ENCODE measurements at regions not wholly inside any gene's neighbourhood (a gene's known extent, or its start where the extent isn't known, plus 50 kb on each side); places are given as distances from the start of the nearest gene placed in this dataset.

DNA sequence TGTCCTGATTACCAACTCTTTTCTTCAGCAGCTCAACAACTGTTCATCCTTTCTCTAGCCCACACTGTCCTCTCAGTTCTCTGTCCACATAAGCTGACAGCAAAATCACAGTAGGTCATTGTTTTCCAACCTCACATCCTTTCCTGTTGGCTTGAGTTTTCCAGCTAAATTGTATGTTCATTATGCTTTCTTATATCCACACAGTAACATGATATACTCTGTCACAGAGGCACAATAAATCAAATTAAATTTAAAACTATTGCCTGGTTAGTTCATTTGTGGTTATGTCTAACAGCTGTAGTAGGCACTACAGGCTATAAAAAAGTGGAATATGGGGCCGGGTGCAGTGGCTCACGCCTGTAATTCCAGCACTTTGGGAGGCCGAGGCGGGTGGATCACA is 179.9 kb downstream of the ETAA1 start:
- Histone ChIP-seq H3K27ac (ENCODE audit: extremely low read length, insufficient read depth, low read length) (no peak overlapping the region), H2AFZ (ENCODE audit: low read length) (no peak overlapping the region), H3K79me2 (ENCODE audit: insufficient read depth, low read length) (no peaks in the 10 kb centered on the region), H3K4me1 (ENCODE audit: insufficient read depth, low read length) (no peaks in the 10 kb centered on the region), H4K20me1 (ENCODE audit: insufficient read depth, low read length) (no peaks in the 10 kb centered on the region), H3K9ac (ENCODE audit: insufficient read depth, low read depth, low read length) (no peak overlapping the region), H3K36me3 (replicated peaks in 1 of 2; ENCODE audit: control insufficient read depth in 1 of 2, insufficient read depth in 2 of 2, low read length in 2 of 2) (no peaks in the 10 kb centered on the region), H3K9me3 (ENCODE audit: low read length) (peaks cover 94% of the 10 kb centered on the region), H3K4me2 (ENCODE audit: low read depth, low read length) (no peak overlapping the region), H3K27me3 (ENCODE audit: control insufficient read depth in 1 of 2, insufficient read depth in 2 of 2, low read length in 2 of 2) (no peaks in the 10 kb centered on the region), H3K4me3 (replicated peaks in 1 of 3; ENCODE audit: insufficient read depth in 1 of 3, low read depth in 2 of 3, low read length in 3 of 3) (no peak overlapping the region)
- ATAC-seq (no peak), FAIRE-seq (no peak), DNase-seq (ENCODE audit: low spot score) (no peak)
- 26% methylated on average over 4 of the region's 4 CpGs for WGBS (ENCODE audit: low lambda C conversion rate)
- no TSS peak for BruUV-seq (replicated peaks)
- CTCF ChIA-PET (ENCODE audit: low intra/inter-chr PET ratio, low total read pairs): no interaction called here
- intact Hi-C loops (cut with micrococcal nuclease; ENCODE audit: unreplicated experiment): no loop called here
- POLR2A ChIA-PET: no interaction called here
- in situ Hi-C loops (cut with HindIII; ENCODE audit: extremely low pct_ligation_motif_present, low pct_unique_long_range_greater_than_20kb): no loop called here
- TF ChIP-seq DPF2 (CRISPR knock-in tag; IDR thresholded peaks at IDR 0.05; ENCODE audit: borderline replicate concordance, low read depth) (no peak), NFYB (CRISPR knock-in tag; IDR thresholded peaks at IDR 0.05) (no peak), ZKSCAN8 (CRISPR knock-in tag; IDR thresholded peaks at IDR 0.05; ENCODE audit: borderline replicate concordance) (no peak), ATF7-NPFF (CRISPR knock-in tag; IDR thresholded peaks at IDR 0.05; ENCODE audit: low read depth) (no peak), NFYC (CRISPR knock-in tag; IDR thresholded peaks at IDR 0.05) (no peak), TEAD3 (CRISPR knock-in tag; optimal IDR thresholded peaks at IDR 0.05; ENCODE audit: borderline replicate concordance) (no peak), JDP2 (CRISPR knock-in tag; IDR thresholded peaks at IDR 0.05; ENCODE audit: borderline replicate concordance) (no peak), RXRB (CRISPR knock-in tag; IDR thresholded peaks at IDR 0.05; ENCODE audit: borderline replicate concordance) (no peak), ZSCAN9 (CRISPR knock-in tag; IDR thresholded peaks at IDR 0.05; ENCODE audit: borderline replicate concordance) (no peak), ZNF564 (CRISPR knock-in tag; IDR thresholded peaks at IDR 0.05) (no peak), ZNF761 (CRISPR knock-in tag; conservative IDR thresholded peaks at IDR 0.05) (no peak), ZNF768 (CRISPR knock-in tag; IDR thresholded peaks at IDR 0.05) (no peak), THAP11 (CRISPR knock-in tag; IDR thresholded peaks at IDR 0.05) (no peak), NCOR1 (IDR thresholded peaks at IDR 0.05; ENCODE audit: borderline replicate concordance, low read length) (no peak), ZNF224 (CRISPR knock-in tag; IDR thresholded peaks at IDR 0.05) (no peak)
- TF ChIP-seq, protein P1, sequence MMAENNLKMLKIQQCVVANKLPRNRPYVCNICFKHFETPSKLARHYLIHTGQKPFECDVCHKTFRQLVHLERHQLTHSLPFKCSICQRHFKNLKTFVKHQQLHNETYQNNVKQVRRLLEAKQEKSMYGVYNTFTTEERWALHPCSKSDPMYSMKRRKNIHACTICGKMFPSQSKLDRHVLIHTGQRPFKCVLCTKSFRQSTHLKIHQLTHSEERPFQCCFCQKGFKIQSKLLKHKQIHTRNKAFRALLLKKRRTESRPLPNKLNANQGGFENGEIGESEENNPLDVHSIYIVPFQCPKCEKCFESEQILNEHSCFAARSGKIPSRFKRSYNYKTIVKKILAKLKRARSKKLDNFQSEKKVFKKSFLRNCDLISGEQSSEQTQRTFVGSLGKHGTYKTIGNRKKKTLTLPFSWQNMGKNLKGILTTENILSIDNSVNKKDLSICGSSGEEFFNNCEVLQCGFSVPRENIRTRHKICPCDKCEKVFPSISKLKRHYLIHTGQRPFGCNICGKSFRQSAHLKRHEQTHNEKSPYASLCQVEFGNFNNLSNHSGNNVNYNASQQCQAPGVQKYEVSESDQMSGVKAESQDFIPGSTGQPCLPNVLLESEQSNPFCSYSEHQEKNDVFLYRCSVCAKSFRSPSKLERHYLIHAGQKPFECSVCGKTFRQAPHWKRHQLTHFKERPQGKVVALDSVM (CRISPR knock-in tag; IDR thresholded peaks at IDR 0.05): no peak
- TF ChIP-seq, protein P2, sequence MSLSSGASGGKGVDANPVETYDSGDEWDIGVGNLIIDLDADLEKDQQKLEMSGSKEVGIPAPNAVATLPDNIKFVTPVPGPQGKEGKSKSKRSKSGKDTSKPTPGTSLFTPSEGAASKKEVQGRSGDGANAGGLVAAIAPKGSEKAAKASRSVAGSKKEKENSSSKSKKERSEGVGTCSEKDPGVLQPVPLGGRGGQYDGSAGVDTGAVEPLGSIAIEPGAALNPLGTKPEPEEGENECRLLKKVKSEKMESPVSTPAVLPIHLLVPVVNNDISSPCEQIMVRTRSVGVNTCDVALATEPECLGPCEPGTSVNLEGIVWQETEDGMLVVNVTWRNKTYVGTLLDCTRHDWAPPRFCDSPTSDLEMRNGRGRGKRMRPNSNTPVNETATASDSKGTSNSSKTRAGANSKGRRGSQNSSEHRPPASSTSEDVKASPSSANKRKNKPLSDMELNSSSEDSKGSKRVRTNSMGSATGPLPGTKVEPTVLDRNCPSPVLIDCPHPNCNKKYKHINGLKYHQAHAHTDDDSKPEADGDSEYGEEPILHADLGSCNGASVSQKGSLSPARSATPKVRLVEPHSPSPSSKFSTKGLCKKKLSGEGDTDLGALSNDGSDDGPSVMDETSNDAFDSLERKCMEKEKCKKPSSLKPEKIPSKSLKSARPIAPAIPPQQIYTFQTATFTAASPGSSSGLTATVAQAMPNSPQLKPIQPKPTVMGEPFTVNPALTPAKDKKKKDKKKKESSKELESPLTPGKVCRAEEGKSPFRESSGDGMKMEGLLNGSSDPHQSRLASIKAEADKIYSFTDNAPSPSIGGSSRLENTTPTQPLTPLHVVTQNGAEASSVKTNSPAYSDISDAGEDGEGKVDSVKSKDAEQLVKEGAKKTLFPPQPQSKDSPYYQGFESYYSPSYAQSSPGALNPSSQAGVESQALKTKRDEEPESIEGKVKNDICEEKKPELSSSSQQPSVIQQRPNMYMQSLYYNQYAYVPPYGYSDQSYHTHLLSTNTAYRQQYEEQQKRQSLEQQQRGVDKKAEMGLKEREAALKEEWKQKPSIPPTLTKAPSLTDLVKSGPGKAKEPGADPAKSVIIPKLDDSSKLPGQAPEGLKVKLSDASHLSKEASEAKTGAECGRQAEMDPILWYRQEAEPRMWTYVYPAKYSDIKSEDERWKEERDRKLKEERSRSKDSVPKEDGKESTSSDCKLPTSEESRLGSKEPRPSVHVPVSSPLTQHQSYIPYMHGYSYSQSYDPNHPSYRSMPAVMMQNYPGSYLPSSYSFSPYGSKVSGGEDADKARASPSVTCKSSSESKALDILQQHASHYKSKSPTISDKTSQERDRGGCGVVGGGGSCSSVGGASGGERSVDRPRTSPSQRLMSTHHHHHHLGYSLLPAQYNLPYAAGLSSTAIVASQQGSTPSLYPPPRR (CRISPR knock-in tag; IDR thresholded peaks at IDR 0.05; ENCODE audit: borderline replicate concordance): no peak
